K562 (cell line): ENCODE measurements at regions not wholly inside any gene's neighbourhood (a gene's known extent, or its start where the extent isn't known, plus 50 kb on each side); places are given as distances from the start of the nearest gene placed in this dataset.

ENCODE experiments used
- ATAC-seq: fragments of 200-7000 bp; cut with Tn5 transposase; 3 replicates; pipeline ENCODE4 v1.9.1; 2020; ENCODE audit warnings: moderate library complexity
- BruUV-seq: library from RNA; stranded (reverse); fragments of 400-500 nt; replicated peaks from 2 replicates; lab custom pipeline; 2021; lab: Mats Ljungman, UMichigan
- CTCF ChIA-PET: fragments of 300-600 bp; formaldehyde crosslinking; extraction: SDS; loops from one replicate; lab custom pipeline; 2021; ENCODE audit warnings: low intra/inter-chr PET ratio; lab: Yijun Ruan, JAX
- POLR2A ChIA-PET: fragments of 300-600, 350-650 bp; sonication (Branson Sonifier 250); formaldehyde crosslinking; extraction: SDS; loops from one replicate; lab custom pipeline; 2021; ENCODE audit warnings: antibody characterized with exemption, inconsistent platforms; lab: Yijun Ruan, JAX
- DNase-seq, 4 experiments: peaks; one replicate each; pipeline versions ENCODE4 v3.0.0 to v3.0.0-alpha.2; 2011 to 2018; ENCODE audit warnings: low spot score in 3 of 4, mixed read lengths in 3 of 4; ENCODE audit errors: extremely low read depth in 1 of 4
- FAIRE-seq: peaks from 2 replicates; lab custom pipeline; 2011; peaks lifted over from hg19 to GRCh38; lab: Jason Lieb, UNC
- H2AFZ ChIP-seq: 2 replicates; pipeline ENCODE4 v1.6.0; 2011; ENCODE audit warnings: low read depth, low read length, control low read depth, inconsistent platforms
- H3K27ac ChIP-seq: fragments of 200-600 bp; 3 replicates; pipeline ENCODE4 v1.8.0; 2011; ENCODE audit warnings: low read depth, mild to moderate bottlenecking, control low read depth, inconsistent platforms, low read length, moderate library complexity, mixed read lengths; ENCODE audit errors: extremely low read depth
- H3K27me3 ChIP-seq, 2 experiments: fragments of 300-600 bp in 1 of 2; 2 replicates in 1 of 2; 3 replicates in 1 of 2; pipeline versions ENCODE4 v1.6.0 to v1.8.0; 2011; ENCODE audit warnings: inconsistent platforms in 2 of 2, low read length in 2 of 2, mild to moderate bottlenecking in 1 of 2, mixed read lengths in 1 of 2, moderate library complexity in 1 of 2; ENCODE audit not compliant: control insufficient read depth in 2 of 2, insufficient read depth in 2 of 2
- H3K36me3 ChIP-seq: fragments of 300-600 bp; 3 replicates; pipeline ENCODE4 v1.8.0; 2011; ENCODE audit warnings: mild to moderate bottlenecking, low read length, inconsistent platforms; ENCODE audit not compliant: control insufficient read depth, insufficient read depth
- H3K4me1 ChIP-seq, 2 experiments: fragments of 200-600 bp in 1 of 2; replicated peaks in 1 of 2; 2 replicates in 1 of 2; 3 replicates in 1 of 2; pipeline versions ENCODE4 v1.5.1 to v1.8.0; 2011; ENCODE audit warnings: inconsistent platforms in 2 of 2, low read length in 2 of 2, mild to moderate bottlenecking in 1 of 2, mixed read lengths in 1 of 2, moderate library complexity in 1 of 2; ENCODE audit not compliant: control insufficient read depth in 2 of 2, insufficient read depth in 2 of 2
- H3K4me2 ChIP-seq: 2 replicates; pipeline ENCODE4 v1.6.1; 2011; ENCODE audit warnings: low read length, control low read depth, inconsistent platforms, mixed read lengths; ENCODE audit not compliant: insufficient read depth
- H3K4me3 ChIP-seq: fragments of 200-600 bp; sonication (generic), shearing (Covaris generic); 2 replicates; pipeline ENCODE4 v1.5.1; 2016; ENCODE audit warnings: control low read depth, inconsistent platforms
- H3K79me2 ChIP-seq: fragments of 200-600 bp; 3 replicates; pipeline ENCODE4 v1.8.0; 2011; ENCODE audit warnings: low read length, inconsistent platforms; ENCODE audit not compliant: control insufficient read depth, insufficient read depth
- H3K9ac ChIP-seq, 2 experiments: 2 replicates each; pipeline versions ENCODE4 v1.6.0 to v1.6.1; 2011; ENCODE audit warnings: low read depth in 2 of 2, low read length in 2 of 2, control low read depth in 1 of 2, inconsistent platforms in 1 of 2, mild to moderate bottlenecking in 1 of 2, mixed read lengths in 1 of 2; ENCODE audit not compliant: insufficient read depth in 1 of 2
- H3K9me1 ChIP-seq: one replicate; pipeline ENCODE4 v1.6.0; 2011; ENCODE audit warnings: inconsistent platforms, mild to moderate bottlenecking, low read length, moderate library complexity; ENCODE audit not compliant: control insufficient read depth, insufficient read depth
- H3K9me3 ChIP-seq: replicated peaks from 2 replicates; pipeline ENCODE4 v1.5.1; 2011; ENCODE audit warnings: low read depth, low read length, inconsistent platforms; ENCODE audit not compliant: control insufficient read depth, insufficient read depth
- H4K20me1 ChIP-seq: replicated peaks from 2 replicates; pipeline ENCODE4 v1.6.1; 2011; ENCODE audit warnings: low read length, inconsistent platforms, mixed read lengths; ENCODE audit not compliant: control insufficient read depth, insufficient read depth
- CSDE1 ChIP-seq, 2 experiments: fragments of 450-650 bp; IDR thresholded peaks; 2 replicates each; pipeline ENCODE4 v1.6.1; 2016; ENCODE audit warnings: mild to moderate bottlenecking in 1 of 2
- ESRRB ChIP-seq: fragments of 250-450 bp; sonication (Bioruptor Pico); IDR thresholded peaks from 2 replicates; pipeline ENCODE4 v1.5.0; 2020; ENCODE audit warnings: mild to moderate bottlenecking, moderate library complexity, borderline replicate concordance
- ETS1 ChIP-seq: conservative IDR thresholded peaks from 2 replicates; pipeline ENCODE4 v1.6.1; 2011; ENCODE audit warnings: low read depth, mild to moderate bottlenecking, low read length; ENCODE audit not compliant: control insufficient read depth
- EZH2 ChIP-seq: IDR thresholded peaks from 2 replicates; pipeline ENCODE4 v1.6.1; 2012; ENCODE audit warnings: low read depth, mild to moderate bottlenecking, inconsistent platforms, low read length, borderline replicate concordance
- KLF16 ChIP-seq: IDR thresholded peaks from 2 replicates; pipeline ENCODE4 v1.6.1; 2016; ENCODE audit warnings: antibody characterized with exemption
- PHF21A ChIP-seq: fragments of 450-650 bp; IDR thresholded peaks from 2 replicates; pipeline ENCODE4 v1.6.1; 2017; ENCODE audit warnings: low read depth, borderline replicate concordance
- XRCC4 ChIP-seq: IDR thresholded peaks from one replicate; pipeline ENCODE4 v1.6.1; 2011; ENCODE audit not compliant: insufficient read depth, insufficient read length; ENCODE audit errors: extremely low read depth
- WGBS: fragments of 100-300 bp; shearing (Covaris generic); methylation state at CpG from one replicate; pipeline ENCODE4 v1.1.6; 2016; ENCODE audit warnings: low coverage, mixed read lengths; ENCODE audit not compliant: insufficient coverage; ENCODE audit errors: missing lambda C conversion rate; 5-methylcytosine and 5-hydroxymethylcytosine counted together
- in situ Hi-C: fragments of 300-500 bp; cut with MboI; formaldehyde crosslinking; loops from 4 replicates; pipeline ENCODE4 v1.15.0; 2018; ENCODE audit warnings: inconsistent platforms, mixed read lengths
- intact Hi-C: fragments of 100-400 bp; cut with micrococcal nuclease; formaldehyde crosslinking; loops from 2 replicates; pipeline ENCODE4 v1.14.2; 2022

DNA sequence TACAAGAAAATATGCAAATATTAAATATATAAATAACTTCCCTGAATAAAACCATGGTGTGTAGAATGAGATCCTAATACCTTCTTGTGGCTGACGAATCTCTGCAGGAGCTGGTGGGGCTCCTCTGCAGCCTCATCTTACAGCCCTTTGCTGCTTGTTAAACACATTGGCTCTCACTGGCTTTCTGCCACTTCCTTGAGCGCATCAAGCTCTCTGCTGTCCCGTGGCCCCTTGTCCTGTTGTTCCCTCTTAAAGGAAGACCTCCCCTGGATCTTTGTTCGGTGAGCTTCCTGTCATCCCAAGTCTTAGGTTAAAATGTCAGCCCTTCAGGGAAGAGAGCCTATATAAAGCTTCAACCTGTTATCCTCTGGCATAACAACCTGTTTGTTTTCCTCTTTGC, 519.6 kb downstream of the DOK5 start:
- H3K9me1 ChIP-seq, result no peaks in the 10 kb centered on the region
- ATAC-seq (no peak), FAIRE-seq (no peak), DNase-seq (no peak)
- H4K20me1 ChIP-seq, result no peaks in the 10 kb centered on the region
- H3K27ac ChIP-seq, result no peak overlapping the region
- in situ Hi-C loops, result loop anchor here (10.0 kb wide), 1 partner anchor 590 kb away; no protein-coding TSS in a partner anchor
- H3K36me3 ChIP-seq, result no peaks in the 10 kb centered on the region
- no peaks in the 10 kb centered on the region for H3K79me2 ChIP-seq
- no peak overlapping the region for H3K4me3 ChIP-seq
- H3K4me2 ChIP-seq, result no peak overlapping the region
- BruUV-seq, result no TSS peak
- H3K9ac ChIP-seq, result no peak overlapping the region
- intact Hi-C loops, result no loop called here
- WGBS, result 0% methylated on average over 4 of the region's 4 CpGs
- no peaks in the 10 kb centered on the region for H3K9me3 ChIP-seq
- ChIA-PET POLR2A (no interaction called here), CTCF (no interaction called here)
- no peak for TF ChIP-seq CSDE1 (IDR thresholded peaks at IDR 0.05)
- no peak for TF ChIP-seq XRCC4
- no peak for TF ChIP-seq EZH2
- no peak for TF ChIP-seq ETS1
- TF ChIP-seq KLF16, result no peak
- no peak for TF ChIP-seq ESRRB (CRISPR knock-in tag)
- no peak for TF ChIP-seq PHF21A
- H3K4me1 ChIP-seq, result no peaks in the 10 kb centered on the region
- no peak overlapping the region for H2AFZ ChIP-seq
- H3K27me3 ChIP-seq, result no peaks in the 10 kb centered on the region
